ENCODE measurements at regions not wholly inside any gene's neighbourhood (a gene's known extent, or its start where the extent isn't known, plus 50 kb on each side); places are given as distances from the start of the nearest gene placed in this dataset.
"Not testable (repeated sequence)": the region's sequence is repeated elsewhere in the genome, so short reads cannot be mapped to it uniquely, and the experiment has no call there.

DNA sequence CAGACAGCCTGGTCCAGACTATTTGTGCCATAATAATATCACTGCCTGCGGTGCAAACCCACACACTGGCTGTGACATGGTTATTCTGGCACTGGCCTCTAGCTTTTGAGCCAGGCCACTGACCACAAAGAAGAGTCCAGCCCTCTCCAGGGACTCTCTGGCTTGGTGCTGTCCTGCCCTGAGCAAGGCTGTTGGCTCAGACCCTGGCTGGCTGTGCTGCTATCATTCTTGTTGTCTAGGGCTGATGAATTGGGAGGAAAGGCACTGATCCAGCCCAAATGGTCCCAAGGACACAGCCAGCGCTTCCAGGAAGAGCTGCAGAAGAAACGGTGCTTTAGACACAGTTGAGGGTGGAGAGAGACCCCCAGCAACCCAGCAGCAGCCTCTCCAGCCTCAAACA, 80.8 kb downstream of the TMEM130 start:
- POLR2A ChIA-PET: no interaction called here
- Histone ChIP-seq H3K36me3 (ENCODE audit: control insufficient read depth in 1 of 2, insufficient read depth in 2 of 2, low read length in 2 of 2) (no peaks in the 10 kb centered on the region), H3K27ac (ENCODE audit: low read depth, low read length) (no peak overlapping the region), H3K9ac (ENCODE audit: low read length) (no peak overlapping the region), H3K79me2 (ENCODE audit: insufficient read depth, low read length) (no peaks in the 10 kb centered on the region), H3K4me2 (ENCODE audit: low read length) (no peak overlapping the region), H3K4me1 (ENCODE audit: control insufficient read depth in 1 of 2, insufficient read depth in 2 of 2, low read length in 2 of 2) (peaks cover 0 to 2% of the 10 kb centered on the region in 2 experiments; a peak in 1 of 4 replicates), H3K9me2 (ENCODE audit: insufficient read depth) (no peaks in the 10 kb centered on the region), H2AFZ (ENCODE audit: low read depth, low read length, poor library complexity, severe bottlenecking) (no peak overlapping the region), H3K27me3 (ENCODE audit: insufficient read depth, low read length) (no peaks in the 10 kb centered on the region), H4K20me1 (ENCODE audit: insufficient read depth) (no peaks in the 10 kb centered on the region), H3K9me3 (ENCODE audit: control insufficient read depth in 1 of 2, insufficient read depth in 1 of 2, low read depth in 1 of 2, low read length in 2 of 2) (no peaks in the 10 kb centered on the region), H3K4me3 (replicated peaks in 1 of 2; ENCODE audit: low read depth in 1 of 2, low read length in 2 of 2) (no peak overlapping the region)
- no peak for TF ChIP-seq POLR2AphosphoS5 (IDR thresholded peaks at IDR 0.05; ENCODE audit: low read depth, low read length)
- no peak for TF ChIP-seq CEBPB (IDR thresholded peaks at IDR 0.05; ENCODE audit: low read depth)
- no peak for TF ChIP-seq SRF (IDR thresholded peaks at IDR 0.05; ENCODE audit: low read depth)
- TF ChIP-seq EZH2phosphoT487 (IDR thresholded peaks at IDR 0.05; ENCODE audit: borderline replicate concordance): no peak
- no peak for TF ChIP-seq CBX3 (IDR thresholded peaks at IDR 0.05; ENCODE audit: low read depth)
- TF ChIP-seq ZNF274 (IDR thresholded peaks at IDR 0.05; ENCODE audit: low read depth, low read length): no peak
- TF ChIP-seq JUND (IDR thresholded peaks at IDR 0.05): no peak
- TF ChIP-seq ZFX (IDR thresholded peaks at IDR 0.05): no peak
- no peak for TF ChIP-seq TCF7L2 (IDR thresholded peaks at IDR 0.05; ENCODE audit: borderline replicate concordance, extremely low read depth, insufficient read depth, insufficient read length)
- TF ChIP-seq, protein P1, sequence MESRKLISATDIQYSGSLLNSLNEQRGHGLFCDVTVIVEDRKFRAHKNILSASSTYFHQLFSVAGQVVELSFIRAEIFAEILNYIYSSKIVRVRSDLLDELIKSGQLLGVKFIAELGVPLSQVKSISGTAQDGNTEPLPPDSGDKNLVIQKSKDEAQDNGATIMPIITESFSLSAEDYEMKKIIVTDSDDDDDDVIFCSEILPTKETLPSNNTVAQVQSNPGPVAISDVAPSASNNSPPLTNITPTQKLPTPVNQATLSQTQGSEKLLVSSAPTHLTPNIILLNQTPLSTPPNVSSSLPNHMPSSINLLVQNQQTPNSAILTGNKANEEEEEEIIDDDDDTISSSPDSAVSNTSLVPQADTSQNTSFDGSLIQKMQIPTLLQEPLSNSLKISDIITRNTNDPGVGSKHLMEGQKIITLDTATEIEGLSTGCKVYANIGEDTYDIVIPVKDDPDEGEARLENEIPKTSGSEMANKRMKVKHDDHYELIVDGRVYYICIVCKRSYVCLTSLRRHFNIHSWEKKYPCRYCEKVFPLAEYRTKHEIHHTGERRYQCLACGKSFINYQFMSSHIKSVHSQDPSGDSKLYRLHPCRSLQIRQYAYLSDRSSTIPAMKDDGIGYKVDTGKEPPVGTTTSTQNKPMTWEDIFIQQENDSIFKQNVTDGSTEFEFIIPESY (IDR thresholded peaks at IDR 0.05; ENCODE audit: extremely low read depth, insufficient replicate concordance, low read length): no peak
- TF ChIP-seq, protein P2, sequence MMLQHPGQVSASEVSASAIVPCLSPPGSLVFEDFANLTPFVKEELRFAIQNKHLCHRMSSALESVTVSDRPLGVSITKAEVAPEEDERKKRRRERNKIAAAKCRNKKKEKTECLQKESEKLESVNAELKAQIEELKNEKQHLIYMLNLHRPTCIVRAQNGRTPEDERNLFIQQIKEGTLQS (IDR thresholded peaks at IDR 0.05): no peak
- TF ChIP-seq, protein P3, sequence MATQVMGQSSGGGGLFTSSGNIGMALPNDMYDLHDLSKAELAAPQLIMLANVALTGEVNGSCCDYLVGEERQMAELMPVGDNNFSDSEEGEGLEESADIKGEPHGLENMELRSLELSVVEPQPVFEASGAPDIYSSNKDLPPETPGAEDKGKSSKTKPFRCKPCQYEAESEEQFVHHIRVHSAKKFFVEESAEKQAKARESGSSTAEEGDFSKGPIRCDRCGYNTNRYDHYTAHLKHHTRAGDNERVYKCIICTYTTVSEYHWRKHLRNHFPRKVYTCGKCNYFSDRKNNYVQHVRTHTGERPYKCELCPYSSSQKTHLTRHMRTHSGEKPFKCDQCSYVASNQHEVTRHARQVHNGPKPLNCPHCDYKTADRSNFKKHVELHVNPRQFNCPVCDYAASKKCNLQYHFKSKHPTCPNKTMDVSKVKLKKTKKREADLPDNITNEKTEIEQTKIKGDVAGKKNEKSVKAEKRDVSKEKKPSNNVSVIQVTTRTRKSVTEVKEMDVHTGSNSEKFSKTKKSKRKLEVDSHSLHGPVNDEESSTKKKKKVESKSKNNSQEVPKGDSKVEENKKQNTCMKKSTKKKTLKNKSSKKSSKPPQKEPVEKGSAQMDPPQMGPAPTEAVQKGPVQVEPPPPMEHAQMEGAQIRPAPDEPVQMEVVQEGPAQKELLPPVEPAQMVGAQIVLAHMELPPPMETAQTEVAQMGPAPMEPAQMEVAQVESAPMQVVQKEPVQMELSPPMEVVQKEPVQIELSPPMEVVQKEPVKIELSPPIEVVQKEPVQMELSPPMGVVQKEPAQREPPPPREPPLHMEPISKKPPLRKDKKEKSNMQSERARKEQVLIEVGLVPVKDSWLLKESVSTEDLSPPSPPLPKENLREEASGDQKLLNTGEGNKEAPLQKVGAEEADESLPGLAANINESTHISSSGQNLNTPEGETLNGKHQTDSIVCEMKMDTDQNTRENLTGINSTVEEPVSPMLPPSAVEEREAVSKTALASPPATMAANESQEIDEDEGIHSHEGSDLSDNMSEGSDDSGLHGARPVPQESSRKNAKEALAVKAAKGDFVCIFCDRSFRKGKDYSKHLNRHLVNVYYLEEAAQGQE (IDR thresholded peaks at IDR 0.05; ENCODE audit: low read depth): no peak
- TF ChIP-seq POLR2A (IDR thresholded peaks at IDR 0.05; ENCODE audit: borderline replicate concordance, extremely low read depth, insufficient read depth, insufficient read length): no peak
- TF ChIP-seq SP1 (IDR thresholded peaks at IDR 0.05; ENCODE audit: low read depth): no peak
- TF ChIP-seq FOSL1 (IDR thresholded peaks at IDR 0.05; ENCODE audit: low read depth): no peak
- no peak for TF ChIP-seq EZH2 (IDR thresholded peaks at IDR 0.05)
- BruUV-seq (replicated peaks): no TSS peak
- intact Hi-C loops (cut with micrococcal nuclease): no loop called here
- DNase-seq (ENCODE audit: low read depth, low spot score) (no peak), ATAC-seq (no peak)
- CTCF ChIA-PET: no interaction called here
- RAD21 ChIA-PET (ENCODE audit: low non-redundant PET in 1 of 2, low total read pairs in 2 of 2, uncharacterized antibody in 2 of 2, unreplicated experiment in 2 of 2): no interaction called here

DNA sequence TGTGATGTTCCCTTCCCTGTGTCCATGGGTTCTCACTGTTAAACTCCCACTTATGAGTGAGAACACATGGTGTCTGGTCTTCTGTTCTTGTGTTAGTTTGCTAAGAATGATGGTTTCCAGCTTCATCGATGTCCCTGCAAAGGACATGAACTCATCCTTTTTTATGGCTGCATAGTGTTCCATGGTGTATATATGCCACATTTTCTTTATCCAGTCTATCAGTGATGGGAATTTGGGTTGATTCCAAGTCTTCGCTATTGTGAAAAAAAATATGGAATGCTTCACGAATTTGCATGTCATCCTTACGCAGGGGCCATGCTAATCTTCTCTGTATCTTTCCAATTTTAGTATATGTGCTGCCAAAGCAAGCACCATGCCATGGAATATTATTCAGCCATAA, 75.4 kb downstream of the TMEM130 start:
- ATAC-seq; H3K9me3 ChIP-seq (ENCODE audit: control insufficient read depth in 1 of 2, insufficient read depth in 1 of 2, low read depth in 1 of 2, low read length in 2 of 2); H3K27ac ChIP-seq (ENCODE audit: low read depth, low read length); POLR2A ChIA-PET; RAD21 ChIA-PET (ENCODE audit: low non-redundant PET in 1 of 2, low total read pairs in 2 of 2, uncharacterized antibody in 2 of 2, unreplicated experiment in 2 of 2); H3K79me2 ChIP-seq (ENCODE audit: insufficient read depth, low read length); intact Hi-C loops (cut with micrococcal nuclease); H3K9ac ChIP-seq (ENCODE audit: low read length); H2AFZ ChIP-seq (ENCODE audit: low read depth, low read length, poor library complexity, severe bottlenecking); H3K36me3 ChIP-seq (ENCODE audit: control insufficient read depth in 1 of 2, insufficient read depth in 2 of 2, low read length in 2 of 2); H3K9me2 ChIP-seq (ENCODE audit: insufficient read depth); H4K20me1 ChIP-seq (ENCODE audit: insufficient read depth); H3K4me2 ChIP-seq (ENCODE audit: low read length); H3K4me3 ChIP-seq (replicated peaks in 1 of 2; ENCODE audit: low read depth in 1 of 2, low read length in 2 of 2); H3K27me3 ChIP-seq (ENCODE audit: insufficient read depth, low read length); CTCF ChIA-PET; BruUV-seq (replicated peaks); DNase-seq (ENCODE audit: low read depth, low spot score): not testable (repeated sequence)
- H3K4me1 ChIP-seq (ENCODE audit: control insufficient read depth in 1 of 2, insufficient read depth in 2 of 2, low read length in 2 of 2): peaks cover 11 to 23% of the 10 kb centered on the region in 2 experiments; a peak in 3 of 4 replicates

Measured in HCT116 (cell line).